ENCODE measurements at regions not wholly inside any gene's neighbourhood (a gene's known extent, or its start where the extent isn't known, plus 50 kb on each side); places are given as distances from the start of the nearest gene placed in this dataset.

- Histone ChIP-seq H4K20me1 (replicated peaks; ENCODE audit: insufficient read depth) (no peaks in the 10 kb centered on the region), H3K27me3 (ENCODE audit: insufficient read depth) (no peaks in the 10 kb centered on the region), H3K4me3 (no peak overlapping the region), H3K27ac (ENCODE audit: low read depth) (no peak overlapping the region), H3K9me2 (ENCODE audit: insufficient read depth) (peaks cover 13% of the 10 kb centered on the region), H3K4me2 (no peak overlapping the region), H2AFZ (no peak overlapping the region), H3K4me1 (ENCODE audit: insufficient read depth) (no peaks in the 10 kb centered on the region), H3K36me3 (ENCODE audit: insufficient read depth) (no peaks in the 10 kb centered on the region), H3K79me2 (replicated peaks; ENCODE audit: insufficient read depth) (no peaks in the 10 kb centered on the region), H3F3A (replicated peaks; ENCODE audit: low read depth) (no peaks in the 10 kb centered on the region)
- Mint-ChIP-seq H3K4me1 (no peaks in the 10 kb centered on the region; the same call in 2 of the 3 replicates), H3K9me3 (peaks cover 7% of the 10 kb centered on the region; the same call in 2 of the 3 replicates), H3K27ac (no peak overlapping the region), H3K4me3 (no peak overlapping the region), H3K36me3 (ENCODE audit: low read depth) (no peaks in the 10 kb centered on the region; the same call in 2 of the 3 replicates), H3K27me3 (ENCODE audit: insufficient read depth, low read depth, poor library complexity) (peaks cover 2% of the 10 kb centered on the region)
- DNase-seq (ENCODE audit: low spot score) = no peak
- ATAC-seq = no peak
- no peak for TF ChIP-seq CREB1 (CRISPR knock-in tag; IDR thresholded peaks at IDR 0.05; ENCODE audit: low read depth)
- no peak for TF ChIP-seq STAT1 (IDR thresholded peaks at IDR 0.05; ENCODE audit: unreplicated experiment)
- TF ChIP-seq, protein P1, sequence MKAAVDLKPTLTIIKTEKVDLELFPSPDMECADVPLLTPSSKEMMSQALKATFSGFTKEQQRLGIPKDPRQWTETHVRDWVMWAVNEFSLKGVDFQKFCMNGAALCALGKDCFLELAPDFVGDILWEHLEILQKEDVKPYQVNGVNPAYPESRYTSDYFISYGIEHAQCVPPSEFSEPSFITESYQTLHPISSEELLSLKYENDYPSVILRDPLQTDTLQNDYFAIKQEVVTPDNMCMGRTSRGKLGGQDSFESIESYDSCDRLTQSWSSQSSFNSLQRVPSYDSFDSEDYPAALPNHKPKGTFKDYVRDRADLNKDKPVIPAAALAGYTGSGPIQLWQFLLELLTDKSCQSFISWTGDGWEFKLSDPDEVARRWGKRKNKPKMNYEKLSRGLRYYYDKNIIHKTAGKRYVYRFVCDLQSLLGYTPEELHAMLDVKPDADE (IDR thresholded peaks at IDR 0.05) = no peak
- TF ChIP-seq ZNF114 (CRISPR knock-in tag; IDR thresholded peaks at IDR 0.05) = no peak
- no peak for TF ChIP-seq EZH2phosphoT487 (IDR thresholded peaks at IDR 0.05; ENCODE audit: unreplicated experiment)
- TF ChIP-seq, protein P2, sequence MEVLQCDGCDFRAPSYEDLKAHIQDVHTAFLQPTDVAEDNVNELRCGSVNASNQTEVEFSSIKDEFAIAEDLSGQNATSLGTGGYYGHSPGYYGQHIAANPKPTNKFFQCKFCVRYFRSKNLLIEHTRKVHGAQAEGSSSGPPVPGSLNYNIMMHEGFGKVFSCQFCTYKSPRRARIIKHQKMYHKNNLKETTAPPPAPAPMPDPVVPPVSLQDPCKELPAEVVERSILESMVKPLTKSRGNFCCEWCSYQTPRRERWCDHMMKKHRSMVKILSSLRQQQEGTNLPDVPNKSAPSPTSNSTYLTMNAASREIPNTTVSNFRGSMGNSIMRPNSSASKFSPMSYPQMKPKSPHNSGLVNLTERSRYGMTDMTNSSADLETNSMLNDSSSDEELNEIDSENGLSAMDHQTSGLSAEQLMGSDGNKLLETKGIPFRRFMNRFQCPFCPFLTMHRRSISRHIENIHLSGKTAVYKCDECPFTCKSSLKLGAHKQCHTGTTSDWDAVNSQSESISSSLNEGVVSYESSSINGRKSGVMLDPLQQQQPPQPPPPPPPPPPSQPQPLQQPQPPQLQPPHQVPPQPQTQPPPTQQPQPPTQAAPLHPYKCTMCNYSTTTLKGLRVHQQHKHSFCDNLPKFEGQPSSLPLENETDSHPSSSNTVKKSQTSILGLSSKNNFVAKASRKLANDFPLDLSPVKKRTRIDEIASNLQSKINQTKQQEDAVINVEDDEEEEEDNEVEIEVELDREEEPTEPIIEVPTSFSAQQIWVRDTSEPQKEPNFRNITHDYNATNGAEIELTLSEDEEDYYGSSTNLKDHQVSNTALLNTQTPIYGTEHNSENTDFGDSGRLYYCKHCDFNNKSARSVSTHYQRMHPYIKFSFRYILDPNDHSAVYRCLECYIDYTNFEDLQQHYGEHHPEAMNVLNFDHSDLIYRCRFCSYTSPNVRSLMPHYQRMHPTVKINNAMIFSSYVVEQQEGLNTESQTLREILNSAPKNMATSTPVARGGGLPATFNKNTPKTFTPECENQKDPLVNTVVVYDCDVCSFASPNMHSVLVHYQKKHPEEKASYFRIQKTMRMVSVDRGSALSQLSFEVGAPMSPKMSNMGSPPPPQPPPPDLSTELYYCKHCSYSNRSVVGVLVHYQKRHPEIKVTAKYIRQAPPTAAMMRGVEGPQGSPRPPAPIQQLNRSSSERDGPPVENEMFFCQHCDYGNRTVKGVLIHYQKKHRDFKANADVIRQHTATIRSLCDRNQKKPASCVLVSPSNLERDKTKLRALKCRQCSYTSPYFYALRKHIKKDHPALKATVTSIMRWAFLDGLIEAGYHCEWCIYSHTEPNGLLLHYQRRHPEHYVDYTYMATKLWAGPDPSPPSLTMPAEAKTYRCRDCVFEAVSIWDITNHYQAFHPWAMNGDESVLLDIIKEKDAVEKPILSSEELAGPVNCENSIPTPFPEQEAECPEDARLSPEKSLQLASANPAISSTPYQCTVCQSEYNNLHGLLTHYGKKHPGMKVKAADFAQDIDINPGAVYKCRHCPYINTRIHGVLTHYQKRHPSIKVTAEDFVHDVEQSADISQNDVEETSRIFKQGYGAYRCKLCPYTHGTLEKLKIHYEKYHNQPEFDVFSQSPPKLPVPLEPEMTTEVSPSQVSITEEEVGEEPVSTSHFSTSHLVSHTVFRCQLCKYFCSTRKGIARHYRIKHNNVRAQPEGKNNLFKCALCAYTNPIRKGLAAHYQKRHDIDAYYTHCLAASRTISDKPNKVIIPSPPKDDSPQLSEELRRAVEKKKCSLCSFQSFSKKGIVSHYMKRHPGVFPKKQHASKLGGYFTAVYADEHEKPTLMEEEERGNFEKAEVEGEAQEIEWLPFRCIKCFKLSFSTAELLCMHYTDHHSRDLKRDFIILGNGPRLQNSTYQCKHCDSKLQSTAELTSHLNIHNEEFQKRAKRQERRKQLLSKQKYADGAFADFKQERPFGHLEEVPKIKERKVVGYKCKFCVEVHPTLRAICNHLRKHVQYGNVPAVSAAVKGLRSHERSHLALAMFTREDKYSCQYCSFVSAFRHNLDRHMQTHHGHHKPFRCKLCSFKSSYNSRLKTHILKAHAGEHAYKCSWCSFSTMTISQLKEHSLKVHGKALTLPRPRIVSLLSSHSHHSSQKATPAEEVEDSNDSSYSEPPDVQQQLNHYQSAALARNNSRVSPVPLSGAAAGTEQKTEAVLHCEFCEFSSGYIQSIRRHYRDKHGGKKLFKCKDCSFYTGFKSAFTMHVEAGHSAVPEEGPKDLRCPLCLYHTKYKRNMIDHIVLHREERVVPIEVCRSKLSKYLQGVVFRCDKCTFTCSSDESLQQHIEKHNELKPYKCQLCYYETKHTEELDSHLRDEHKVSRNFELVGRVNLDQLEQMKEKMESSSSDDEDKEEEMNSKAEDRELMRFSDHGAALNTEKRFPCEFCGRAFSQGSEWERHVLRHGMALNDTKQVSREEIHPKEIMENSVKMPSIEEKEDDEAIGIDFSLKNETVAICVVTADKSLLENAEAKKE (CRISPR knock-in tag; IDR thresholded peaks at IDR 0.05) = no peak
- no peak for TF ChIP-seq NANOG (IDR thresholded peaks at IDR 0.05; ENCODE audit: borderline replicate concordance)
- TF ChIP-seq POLR2AphosphoS5 (IDR thresholded peaks at IDR 0.05; ENCODE audit: low read depth) = no peak
- no peak for TF ChIP-seq REST (IDR thresholded peaks at IDR 0.05; ENCODE audit: unreplicated experiment)
Observed at GRCh38 chr17:51443646-51444045, 183.3 kb downstream of the UTP18 start.
